NOMO-1 treated with dmso at 0.1 percent for 144 hours (cell line): ENCODE measurements at regions not wholly inside any gene's neighbourhood (a gene's known extent, or its start where the extent isn't known, plus 50 kb on each side); places are given as distances from the start of the nearest gene placed in this dataset.
"Not testable (repeated sequence)": the region's sequence is repeated elsewhere in the genome, so short reads cannot be mapped to it uniquely, and the experiment has no call there.

ENCODE experiments used
- DNase-seq: peaks from one replicate; lab custom pipeline; 2025; ENCODE audit not compliant: unreplicated experiment; lab: John Stamatoyannopoulos, UW

DNA sequence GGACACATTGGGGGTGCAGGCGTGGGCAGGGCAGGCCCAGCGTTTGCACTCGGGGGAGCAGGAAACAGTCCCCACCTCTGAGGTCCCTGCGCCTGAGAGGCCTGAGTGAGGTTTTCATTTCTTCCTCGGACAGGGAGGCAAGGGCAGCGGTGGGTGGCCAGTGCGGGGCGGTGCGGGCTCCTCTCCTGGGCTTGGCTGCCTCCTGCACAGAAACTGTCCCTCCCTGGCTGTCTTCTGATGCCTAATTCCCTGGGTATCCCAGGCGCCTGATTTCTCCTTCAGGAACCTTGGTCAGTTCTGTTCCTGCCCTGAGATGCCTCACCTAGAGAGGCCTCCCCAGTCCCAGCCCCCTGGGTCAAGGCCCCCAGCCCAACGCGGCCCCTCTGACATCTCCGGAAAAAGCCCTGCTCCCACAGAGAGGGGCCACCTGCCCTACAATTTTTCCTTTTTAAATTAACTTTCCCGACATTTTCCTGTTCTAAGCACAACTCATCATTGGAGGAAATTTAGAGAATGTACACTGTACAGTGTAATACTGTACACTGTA is 260.3 kb downstream of the ADGRD1 start:
- DNase-seq = no peak

GRCh38 chr12:131214936-131215335 is 261.2 kb downstream of the ADGRD1 start:
- not testable (repeated sequence) for DNase-seq

- DNase-seq = not testable (repeated sequence)
These were observed 262.9 kb downstream of the ADGRD1 start for GRCh38 chr12:131216587-131216986.

DNA sequence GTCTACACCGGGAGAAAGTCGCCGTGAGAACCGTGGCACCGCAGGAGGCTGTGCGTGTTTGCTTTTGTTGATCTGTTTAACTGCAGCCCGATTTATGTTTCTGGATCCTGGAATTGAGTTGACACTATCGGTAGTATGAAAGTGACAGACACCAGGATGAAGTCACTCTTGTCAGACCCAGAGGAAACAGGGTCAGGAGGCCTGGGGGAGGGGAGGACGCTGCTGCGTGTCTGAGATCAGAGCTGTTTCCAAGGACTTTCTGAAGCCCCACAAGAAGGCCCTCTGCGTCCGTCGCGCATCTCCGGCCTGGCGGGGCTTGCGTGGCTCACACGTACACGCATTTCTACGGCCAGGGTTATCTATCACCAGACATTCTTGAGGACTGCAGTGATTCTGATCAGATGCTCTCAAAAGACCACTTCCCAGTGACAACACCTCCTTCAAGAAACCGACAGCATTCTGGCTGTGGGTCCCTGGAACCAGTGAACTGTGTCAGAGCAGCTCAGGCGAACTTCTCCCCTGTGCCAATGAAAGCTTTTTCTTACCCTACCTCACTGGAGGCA is 263.4 kb downstream of the ADGRD1 start:
- no peak for DNase-seq

- DNase-seq = no peak
These were observed 264.6 kb downstream of the ADGRD1 start for GRCh38 chr12:131218026-131218922.

- DNase-seq = no peak
These were observed 265.4 kb downstream of the ADGRD1 start for GRCh38 chr12:131218923-131219669.

DNA sequence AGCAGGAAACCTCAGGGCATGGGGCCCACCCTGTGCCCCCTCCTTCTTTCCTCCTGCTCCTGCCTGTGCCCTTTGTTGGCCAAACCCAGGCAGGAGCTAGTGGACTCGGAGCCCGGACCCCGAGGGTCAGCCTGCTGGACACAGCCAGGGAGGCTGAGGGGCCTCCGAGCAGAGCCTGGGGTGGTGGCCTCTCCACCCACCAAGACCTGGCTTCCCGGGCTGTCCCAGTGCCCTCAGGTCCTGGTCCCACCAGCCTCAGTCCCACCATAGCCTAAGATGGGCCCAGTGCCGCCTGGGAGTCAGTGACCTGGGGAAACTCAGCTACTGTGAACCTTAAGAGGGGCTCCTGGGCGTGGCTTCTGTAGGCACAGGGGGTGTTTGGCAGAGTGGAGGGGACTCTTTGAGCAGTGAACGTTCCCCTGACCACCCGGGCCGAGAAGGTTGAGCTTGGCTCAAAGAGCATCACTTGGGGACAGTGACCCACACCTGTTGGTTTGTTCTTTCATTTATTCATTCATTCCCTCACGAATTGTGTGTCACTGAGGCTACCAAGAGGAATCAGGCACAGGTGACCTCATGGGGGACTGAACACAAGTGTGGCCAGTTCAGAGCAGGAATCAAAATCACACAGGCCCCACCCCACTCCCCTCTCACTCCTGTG is 266.1 kb downstream of the ADGRD1 start:
- DNase-seq = no peak

- no peak for DNase-seq
These were observed 266.6 kb downstream of the ADGRD1 start for GRCh38 chr12:131220331-131220685.

- DNase-seq = no peak
These were observed 267.6 kb downstream of the ADGRD1 start for GRCh38 chr12:131221061-131221956.

DNA sequence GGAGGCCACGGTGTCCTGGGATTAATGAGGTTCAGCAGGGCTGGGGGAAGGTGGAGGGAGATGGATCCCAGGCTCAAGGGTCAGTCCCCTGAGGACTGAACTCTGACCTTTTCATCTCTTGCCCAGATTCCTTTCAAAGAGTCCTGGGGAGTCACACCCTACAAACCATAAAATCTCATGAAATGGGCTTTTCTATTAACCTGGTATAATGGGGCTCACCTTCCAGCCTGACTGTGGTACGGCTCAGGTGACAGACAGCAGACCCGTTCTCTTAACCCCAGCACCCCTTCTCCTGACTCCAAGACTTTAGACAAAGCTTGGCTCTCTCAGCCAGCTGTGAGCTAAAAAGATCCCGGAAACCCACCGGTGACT is 268.2 kb downstream of the ADGRD1 start:
- no peak for DNase-seq

- no peak for DNase-seq
These were observed 268.8 kb downstream of the ADGRD1 start for GRCh38 chr12:131222329-131223139.

GRCh38 chr12:131223171-131223761 is 269.6 kb downstream of the ADGRD1 start:
- DNase-seq = no peak

DNA sequence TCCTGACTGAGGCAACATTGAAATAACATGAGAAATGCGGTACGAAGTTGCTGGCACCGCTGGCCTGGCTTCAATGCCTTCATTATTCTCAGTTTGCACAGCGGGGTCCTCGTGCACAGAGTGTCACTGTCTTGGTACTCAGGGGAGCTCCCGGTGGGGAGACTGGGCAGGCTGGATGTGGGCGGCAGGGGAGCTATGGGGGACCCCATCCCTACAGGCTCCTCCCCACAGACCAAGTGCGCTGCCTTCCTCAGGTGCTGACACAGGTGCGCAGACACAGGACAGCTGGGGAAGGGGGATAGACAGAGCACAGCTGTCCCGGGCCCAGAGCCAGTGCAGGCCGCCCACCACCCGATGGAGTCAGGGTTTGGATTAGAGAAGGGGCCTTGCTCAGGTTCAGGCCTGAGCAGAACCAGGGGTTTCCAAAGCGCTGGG is 270.1 kb downstream of the ADGRD1 start:
- no peak for DNase-seq

DNA sequence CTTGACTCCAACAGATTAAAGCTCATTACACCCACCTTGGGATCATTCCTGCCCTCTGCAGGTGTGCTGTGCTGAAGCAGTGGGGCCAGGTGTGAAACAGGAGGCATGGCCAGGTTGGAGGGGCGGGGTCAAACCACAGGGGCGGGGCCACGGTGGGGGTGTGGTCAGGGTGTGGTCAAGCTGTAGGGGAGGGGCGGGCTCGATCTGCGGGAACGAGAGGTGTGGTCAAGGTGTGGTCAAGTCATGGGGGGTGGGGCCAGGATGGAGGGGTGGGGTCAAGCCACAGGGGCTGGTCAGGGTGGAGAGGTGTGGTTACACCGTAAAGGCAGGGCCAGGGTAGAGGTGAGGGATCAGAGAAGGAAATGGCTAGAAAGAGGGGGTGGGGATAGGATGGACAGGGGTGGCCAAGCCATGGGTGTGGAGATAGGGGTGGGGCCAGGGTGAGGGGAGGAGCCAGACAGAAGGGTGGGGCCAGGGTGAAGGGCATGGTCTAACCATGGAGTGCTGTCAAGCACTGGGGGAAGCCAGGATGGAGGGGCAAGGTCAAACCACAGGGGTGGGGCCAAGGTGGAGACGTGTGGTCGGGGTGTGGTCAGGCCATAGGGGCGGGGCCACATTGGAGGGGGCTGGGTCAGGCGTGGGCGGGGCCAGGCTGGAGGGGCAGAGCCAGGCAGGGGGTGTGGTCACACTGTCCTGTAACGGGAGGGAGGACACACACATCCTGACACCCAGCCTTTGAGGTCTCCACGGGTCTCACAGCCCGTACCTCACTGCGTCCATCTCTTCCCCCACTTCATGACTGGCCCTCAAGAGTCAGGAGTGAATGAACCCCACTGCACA is 270.7 kb downstream of the ADGRD1 start:
- DNase-seq = not testable (repeated sequence)

DNA sequence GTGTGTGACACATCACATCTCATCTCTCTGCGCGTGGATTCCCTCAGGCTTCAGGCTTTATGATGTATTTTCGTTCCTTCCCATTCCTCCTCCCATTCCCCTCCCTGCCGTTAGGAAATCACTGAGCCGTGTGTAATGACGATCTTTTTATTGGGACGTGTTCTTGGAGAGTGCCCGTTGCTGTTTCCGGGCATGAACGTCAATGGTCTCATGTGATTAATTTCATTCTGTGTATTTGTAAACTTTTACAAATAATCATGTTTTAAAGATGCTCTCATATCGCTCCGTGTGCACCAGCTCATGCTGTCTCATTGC is 271.3 kb downstream of the ADGRD1 start:
- not testable (repeated sequence) for DNase-seq

- DNase-seq = no peak
These were observed 272.9 kb downstream of the ADGRD1 start for GRCh38 chr12:131226345-131227265.

DNA sequence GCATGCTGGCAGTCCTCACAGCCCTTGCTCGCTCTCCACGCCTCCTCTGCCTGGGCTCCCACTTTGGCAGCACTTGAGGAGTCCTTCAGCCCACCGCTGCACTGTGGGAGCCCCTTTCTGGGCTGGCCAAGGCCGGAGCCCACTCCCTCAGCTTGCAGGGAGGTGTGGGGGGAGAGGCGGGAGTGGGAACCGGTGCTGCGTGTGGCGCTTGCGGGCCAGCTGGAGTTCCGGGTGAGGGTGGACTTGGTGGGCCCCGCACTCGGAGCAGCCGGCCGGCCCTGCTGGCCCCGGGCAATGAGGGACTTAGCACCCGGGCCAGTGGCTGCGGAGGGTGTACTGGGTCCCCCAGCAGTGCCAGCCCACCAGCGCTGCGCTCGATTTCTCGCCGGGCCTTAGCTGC is 273.9 kb downstream of the ADGRD1 start:
- DNase-seq = not testable (repeated sequence)
